ENCODE measurements at regions not wholly inside any gene's neighbourhood (a gene's known extent, or its start where the extent isn't known, plus 50 kb on each side); places are given as distances from the start of the nearest gene placed in this dataset.

DNA sequence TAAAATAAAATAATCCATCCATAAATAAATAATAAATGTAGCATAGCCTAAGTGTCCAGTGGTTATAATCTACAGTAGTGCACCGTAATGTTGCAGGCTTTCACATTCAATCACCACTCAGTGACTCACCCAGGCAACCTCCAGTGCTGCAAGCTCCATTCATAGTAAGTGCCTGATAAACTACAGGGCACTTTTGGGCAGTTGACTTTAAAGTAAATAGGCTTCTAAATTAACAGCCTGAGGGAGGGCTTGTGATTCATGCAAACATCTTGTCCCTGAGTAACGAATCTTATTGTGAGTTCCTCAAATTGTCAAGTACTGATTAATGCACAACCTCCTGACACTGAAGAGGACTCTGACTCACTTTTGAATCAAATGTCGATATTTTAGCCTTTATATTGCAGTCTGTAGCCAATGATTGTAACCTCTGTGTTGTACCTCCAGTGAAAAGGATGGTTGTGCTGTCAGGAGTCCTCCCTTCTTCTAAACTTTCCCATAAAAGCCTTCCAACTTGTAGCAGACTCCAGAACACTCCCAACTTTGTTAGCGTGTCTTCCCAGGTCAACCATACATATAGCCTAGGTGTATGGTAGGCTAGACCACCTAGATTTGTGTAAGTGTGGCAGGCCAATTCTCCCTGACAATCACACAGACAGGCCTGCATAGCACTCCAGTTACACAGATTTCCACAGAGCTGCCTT is 55.0 kb upstream of the BICD1 start (continued):
- TF ChIP-seq, protein P1, sequence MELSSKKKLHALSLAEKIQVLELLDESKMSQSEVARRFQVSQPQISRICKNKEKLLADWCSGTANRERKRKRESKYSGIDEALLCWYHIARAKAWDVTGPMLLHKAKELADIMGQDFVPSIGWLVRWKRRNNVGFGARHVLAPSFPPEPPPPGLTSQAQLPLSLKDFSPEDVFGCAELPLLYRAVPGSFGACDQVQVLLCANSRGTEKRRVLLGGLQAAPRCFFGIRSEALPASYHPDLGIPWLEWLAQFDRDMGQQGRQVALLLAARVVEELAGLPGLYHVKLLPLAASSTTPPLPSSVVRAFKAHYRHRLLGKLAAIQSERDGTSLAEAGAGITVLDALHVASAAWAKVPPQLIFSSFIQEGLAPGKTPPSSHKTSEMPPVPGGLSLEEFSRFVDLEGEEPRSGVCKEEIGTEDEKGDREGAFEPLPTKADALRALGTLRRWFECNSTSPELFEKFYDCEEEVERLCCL (CRISPR knock-in tag; IDR thresholded peaks at IDR 0.05; ENCODE audit: borderline replicate concordance): no peak
- TF ChIP-seq KLF15 (CRISPR knock-in tag; IDR thresholded peaks at IDR 0.05; ENCODE audit: borderline replicate concordance) (no peak), ZSCAN30 (CRISPR knock-in tag; IDR thresholded peaks at IDR 0.05) (no peak)
- TF ChIP-seq, protein P2, sequence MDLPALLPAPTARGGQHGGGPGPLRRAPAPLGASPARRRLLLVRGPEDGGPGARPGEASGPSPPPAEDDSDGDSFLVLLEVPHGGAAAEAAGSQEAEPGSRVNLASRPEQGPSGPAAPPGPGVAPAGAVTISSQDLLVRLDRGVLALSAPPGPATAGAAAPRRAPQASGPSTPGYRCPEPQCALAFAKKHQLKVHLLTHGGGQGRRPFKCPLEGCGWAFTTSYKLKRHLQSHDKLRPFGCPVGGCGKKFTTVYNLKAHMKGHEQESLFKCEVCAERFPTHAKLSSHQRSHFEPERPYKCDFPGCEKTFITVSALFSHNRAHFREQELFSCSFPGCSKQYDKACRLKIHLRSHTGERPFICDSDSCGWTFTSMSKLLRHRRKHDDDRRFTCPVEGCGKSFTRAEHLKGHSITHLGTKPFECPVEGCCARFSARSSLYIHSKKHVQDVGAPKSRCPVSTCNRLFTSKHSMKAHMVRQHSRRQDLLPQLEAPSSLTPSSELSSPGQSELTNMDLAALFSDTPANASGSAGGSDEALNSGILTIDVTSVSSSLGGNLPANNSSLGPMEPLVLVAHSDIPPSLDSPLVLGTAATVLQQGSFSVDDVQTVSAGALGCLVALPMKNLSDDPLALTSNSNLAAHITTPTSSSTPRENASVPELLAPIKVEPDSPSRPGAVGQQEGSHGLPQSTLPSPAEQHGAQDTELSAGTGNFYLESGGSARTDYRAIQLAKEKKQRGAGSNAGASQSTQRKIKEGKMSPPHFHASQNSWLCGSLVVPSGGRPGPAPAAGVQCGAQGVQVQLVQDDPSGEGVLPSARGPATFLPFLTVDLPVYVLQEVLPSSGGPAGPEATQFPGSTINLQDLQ (CRISPR knock-in tag; IDR thresholded peaks at IDR 0.05): no peak
- TF ChIP-seq, protein P3, sequence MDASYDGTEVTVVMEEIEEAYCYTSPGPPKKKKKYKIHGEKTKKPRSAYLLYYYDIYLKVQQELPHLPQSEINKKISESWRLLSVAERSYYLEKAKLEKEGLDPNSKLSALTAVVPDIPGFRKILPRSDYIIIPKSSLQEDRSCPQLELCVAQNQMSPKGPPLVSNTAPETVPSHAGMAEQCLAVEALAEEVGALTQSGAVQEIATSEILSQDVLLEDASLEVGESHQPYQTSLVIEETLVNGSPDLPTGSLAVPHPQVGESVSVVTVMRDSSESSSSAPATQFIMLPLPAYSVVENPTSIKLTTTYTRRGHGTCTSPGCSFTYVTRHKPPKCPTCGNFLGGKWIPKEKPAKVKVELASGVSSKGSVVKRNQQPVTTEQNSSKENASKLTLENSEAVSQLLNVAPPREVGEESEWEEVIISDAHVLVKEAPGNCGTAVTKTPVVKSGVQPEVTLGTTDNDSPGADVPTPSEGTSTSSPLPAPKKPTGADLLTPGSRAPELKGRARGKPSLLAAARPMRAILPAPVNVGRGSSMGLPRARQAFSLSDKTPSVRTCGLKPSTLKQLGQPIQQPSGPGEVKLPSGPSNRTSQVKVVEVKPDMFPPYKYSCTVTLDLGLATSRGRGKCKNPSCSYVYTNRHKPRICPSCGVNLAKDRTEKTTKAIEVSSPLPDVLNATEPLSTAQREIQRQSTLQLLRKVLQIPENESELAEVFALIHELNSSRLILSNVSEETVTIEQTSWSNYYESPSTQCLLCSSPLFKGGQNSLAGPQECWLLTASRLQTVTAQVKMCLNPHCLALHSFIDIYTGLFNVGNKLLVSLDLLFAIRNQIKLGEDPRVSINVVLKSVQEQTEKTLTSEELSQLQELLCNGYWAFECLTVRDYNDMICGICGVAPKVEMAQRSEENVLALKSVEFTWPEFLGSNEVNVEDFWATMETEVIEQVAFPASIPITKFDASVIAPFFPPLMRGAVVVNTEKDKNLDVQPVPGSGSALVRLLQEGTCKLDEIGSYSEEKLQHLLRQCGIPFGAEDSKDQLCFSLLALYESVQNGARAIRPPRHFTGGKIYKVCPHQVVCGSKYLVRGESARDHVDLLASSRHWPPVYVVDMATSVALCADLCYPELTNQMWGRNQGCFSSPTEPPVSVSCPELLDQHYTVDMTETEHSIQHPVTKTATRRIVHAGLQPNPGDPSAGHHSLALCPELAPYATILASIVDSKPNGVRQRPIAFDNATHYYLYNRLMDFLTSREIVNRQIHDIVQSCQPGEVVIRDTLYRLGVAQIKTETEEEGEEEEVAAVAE (CRISPR knock-in tag; IDR thresholded peaks at IDR 0.05; ENCODE audit: borderline replicate concordance): no peak

All from HepG2 (cell line).